ENCODE measurements at regions not wholly inside any gene's neighbourhood (a gene's known extent, or its start where the extent isn't known, plus 50 kb on each side); places are given as distances from the start of the nearest gene placed in this dataset.

GRCh38 chrX:139052461-139052860 is 340.9 kb upstream of the FGF13 start:
- no peak overlapping the region for H2BK120ac ChIP-seq (replicated peaks; ENCODE audit: low read depth, low read length)
- H3K4ac ChIP-seq (replicated peaks; ENCODE audit: insufficient read length, low read depth, low read length): no peak overlapping the region
- H3K4me1 ChIP-seq (replicated peaks in 1 of 4; ENCODE audit: control insufficient read depth in 3 of 4, insufficient read depth in 4 of 4, low read length in 3 of 4): no peaks in the 10 kb centered on the region
- no peaks in the 10 kb centered on the region for H3K36me3 ChIP-seq (ENCODE audit: control insufficient read depth in 2 of 4, insufficient read depth in 4 of 4, low read length in 3 of 4)
- no peak overlapping the region for H3K14ac ChIP-seq (ENCODE audit: insufficient read length)
- H2BK5ac ChIP-seq (ENCODE audit: low read depth, low read length): no peak overlapping the region
- no peak overlapping the region for H2AFZ ChIP-seq (ENCODE audit: low read length)
- FAIRE-seq (no peak), DNase-seq (ENCODE audit: low read depth in 1 of 2, low spot score in 2 of 2) (no peak)
- H4K20me1 ChIP-seq (replicated peaks in 1 of 2; ENCODE audit: control insufficient read depth in 1 of 2, insufficient read depth in 2 of 2, low read length in 2 of 2): no peaks in the 10 kb centered on the region
- TF ChIP-seq JUND (IDR thresholded peaks at IDR 0.05; ENCODE audit: low read length) (no peak), SAP30 (IDR thresholded peaks at IDR 0.05; ENCODE audit: insufficient read depth, insufficient replicate concordance, low read length) (no peak), CHD2 (IDR thresholded peaks at IDR 0.05; ENCODE audit: low read length) (no peak), TAF7 (optimal IDR thresholded peaks at IDR 0.05; ENCODE audit: borderline replicate concordance, low read depth, low read length) (no peak), ZNF274 (IDR thresholded peaks at IDR 0.05; ENCODE audit: borderline replicate concordance, extremely low read depth, low read length) (no peak), RBBP5 (IDR thresholded peaks at IDR 0.05; ENCODE audit: borderline replicate concordance, low read depth, low read length) (no peak), CHD1 (IDR thresholded peaks at IDR 0.05; ENCODE audit: low read depth, low read length) (no peak), RXRA (IDR thresholded peaks at IDR 0.05; ENCODE audit: insufficient read depth, low read depth, low read length) (no peak), SRF (IDR thresholded peaks at IDR 0.05; ENCODE audit: low read depth, low read length) (no peak), POLR2A (IDR thresholded peaks at IDR 0.05; ENCODE audit: control extremely low read depth in 1 of 2, low read depth in 2 of 2, low read length in 2 of 2) (no peak), SIN3A (conservative IDR thresholded peaks at IDR 0.05 in 1 of 2, IDR thresholded peaks at IDR 0.05 in 1 of 2; ENCODE audit: low read depth in 1 of 2, low read length in 2 of 2) (no peak), E2F6 (IDR thresholded peaks at IDR 0.05) (no peak), KDM1A (IDR thresholded peaks at IDR 0.05; ENCODE audit: borderline replicate concordance, low read length) (no peak)
- H3K79me2 ChIP-seq (ENCODE audit: control insufficient read depth in 1 of 2, insufficient read depth in 2 of 2, low read length in 2 of 2): no peaks in the 10 kb centered on the region
- H3K18ac ChIP-seq (ENCODE audit: extremely low read depth, low read length): no peak overlapping the region
- no peaks in the 10 kb centered on the region for H3K79me1 ChIP-seq (ENCODE audit: low read depth, low read length)
- H2BK15ac ChIP-seq (ENCODE audit: low read length): no peak overlapping the region
- H4K8ac ChIP-seq (ENCODE audit: extremely low read depth, insufficient read depth, low read length): no peak overlapping the region
- WGBS, 2 experiments (ENCODE audit: extremely low coverage in 1 of 2, insufficient coverage in 1 of 2, insufficient read length in 1 of 2, insufficient replicate concordance in 2 of 2, low coverage in 1 of 2, low lambda C conversion rate in 2 of 2, missing lambda C conversion rate in 1 of 2): 85% methylated on average over 3 of the region's 3 CpGs; no CpG with 5 or more reads in 1 of the 2 experiments
- no peak overlapping the region for H2AK5ac ChIP-seq (ENCODE audit: low read depth, low read length)
- H3K9ac ChIP-seq (replicated peaks in 1 of 4; ENCODE audit: extremely low read depth in 1 of 4, low read depth in 3 of 4, low read length in 3 of 4): no peak overlapping the region
- POLR2A ChIA-PET (ENCODE audit: partially characterized antibody): no interaction called here
- no peak overlapping the region for H4K5ac ChIP-seq (ENCODE audit: insufficient read length, low read depth, low read length)
- CTCF ChIA-PET (ENCODE audit: partially characterized antibody): no interaction called here
- H3K56ac ChIP-seq (replicated peaks; ENCODE audit: insufficient read length, low read depth, low read length): no peak overlapping the region
- no peak overlapping the region for H3K4me3 ChIP-seq (ENCODE audit: extremely low read depth in 1 of 4, insufficient read depth in 2 of 4, low read depth in 3 of 4, low read length in 4 of 4)
- no peaks in the 10 kb centered on the region for H3K23me2 ChIP-seq (ENCODE audit: low read depth, low read length)
- no peak overlapping the region for H4K91ac ChIP-seq (replicated peaks; ENCODE audit: insufficient read length, low read length)
- H2BK20ac ChIP-seq (ENCODE audit: low read length): no peak overlapping the region
- H3K27me3 ChIP-seq (replicated peaks in 1 of 4; ENCODE audit: control insufficient read depth in 3 of 4, extremely low read depth in 1 of 4, insufficient read depth in 3 of 4, low read length in 3 of 4): no peaks in the 10 kb centered on the region
- H2BK12ac ChIP-seq (ENCODE audit: low read depth, low read length): no peak overlapping the region
- H3K9me3 ChIP-seq (ENCODE audit: insufficient read depth in 2 of 2, low read depth in 1 of 2, low read length in 1 of 2): no peaks in the 10 kb centered on the region
- H3K27ac ChIP-seq (ENCODE audit: low read depth, low read length): no peak overlapping the region
- H3K23ac ChIP-seq (ENCODE audit: insufficient read length): no peak overlapping the region
- no peak overlapping the region for H3K4me2 ChIP-seq (ENCODE audit: insufficient read depth in 1 of 2, low read depth in 2 of 2, low read length in 2 of 2)
